OCI-LY3 (cell line): ENCODE measurements at regions not wholly inside any gene's neighbourhood (a gene's known extent, or its start where the extent isn't known, plus 50 kb on each side); places are given as distances from the start of the nearest gene placed in this dataset.

Experiments
- EZH2phosphoT487 ChIP-seq: fragments of 200-600 bp; shearing (Covaris generic); IDR thresholded peaks from 2 replicates; pipeline ENCODE4 v1.6.1; 2018; ENCODE audit warnings: antibody characterized with exemption, mixed run types, low read depth
- TF ChIP-seq, protein P1 (sequence below): fragments of 200-600, 300-600 bp; sonication (generic); IDR thresholded peaks from 2 replicates; pipeline ENCODE4 v1.5.1; 2014; ENCODE audit warnings: antibody characterized with exemption, low read length, low read depth

DNA sequence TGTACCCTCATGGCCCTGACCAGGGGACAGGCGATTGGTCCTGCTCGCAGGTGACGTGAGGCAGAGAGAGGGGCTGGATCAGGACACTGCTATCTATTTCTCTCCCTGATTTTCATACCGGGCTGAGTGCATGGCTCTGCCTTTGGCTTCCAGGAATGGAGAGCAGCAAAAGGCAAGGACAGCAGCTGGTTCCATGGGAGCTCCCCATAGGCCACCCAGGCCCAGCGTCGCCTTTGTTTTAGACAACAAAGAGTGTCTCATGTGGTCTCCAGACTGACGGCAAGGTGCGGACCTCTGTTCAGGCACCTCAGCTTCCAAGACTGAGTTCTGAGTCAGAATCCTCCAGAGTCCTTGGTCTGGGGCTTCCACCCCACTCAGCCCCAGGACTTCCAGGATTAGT lies 123.1 kb downstream of the VEGFA start:
- TF ChIP-seq, protein P1, sequence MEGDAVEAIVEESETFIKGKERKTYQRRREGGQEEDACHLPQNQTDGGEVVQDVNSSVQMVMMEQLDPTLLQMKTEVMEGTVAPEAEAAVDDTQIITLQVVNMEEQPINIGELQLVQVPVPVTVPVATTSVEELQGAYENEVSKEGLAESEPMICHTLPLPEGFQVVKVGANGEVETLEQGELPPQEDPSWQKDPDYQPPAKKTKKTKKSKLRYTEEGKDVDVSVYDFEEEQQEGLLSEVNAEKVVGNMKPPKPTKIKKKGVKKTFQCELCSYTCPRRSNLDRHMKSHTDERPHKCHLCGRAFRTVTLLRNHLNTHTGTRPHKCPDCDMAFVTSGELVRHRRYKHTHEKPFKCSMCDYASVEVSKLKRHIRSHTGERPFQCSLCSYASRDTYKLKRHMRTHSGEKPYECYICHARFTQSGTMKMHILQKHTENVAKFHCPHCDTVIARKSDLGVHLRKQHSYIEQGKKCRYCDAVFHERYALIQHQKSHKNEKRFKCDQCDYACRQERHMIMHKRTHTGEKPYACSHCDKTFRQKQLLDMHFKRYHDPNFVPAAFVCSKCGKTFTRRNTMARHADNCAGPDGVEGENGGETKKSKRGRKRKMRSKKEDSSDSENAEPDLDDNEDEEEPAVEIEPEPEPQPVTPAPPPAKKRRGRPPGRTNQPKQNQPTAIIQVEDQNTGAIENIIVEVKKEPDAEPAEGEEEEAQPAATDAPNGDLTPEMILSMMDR, result no peak
- TF ChIP-seq EZH2phosphoT487, result no peak
